Activated effector memory CD4-positive, alpha-beta T cell treated with Interleukin-2 at 50 U/mL for 16 hours (primary cell): ENCODE measurements at regions not wholly inside any gene's neighbourhood (a gene's known extent, or its start where the extent isn't known, plus 50 kb on each side); places are given as distances from the start of the nearest gene placed in this dataset.

Experiments used
- DNase-seq: peaks from one replicate; pipeline ENCODE4 v3.0.0-alpha.2; 2020

- no peak for DNase-seq
Measured at GRCh38 chr19:29293292-29293691, 80.3 kb upstream of the UQCRFS1 start.

- no peak for DNase-seq
Measured at GRCh38 chr19:29293736-29294342, 80.9 kb upstream of the UQCRFS1 start.

- DNase-seq: no peak
Measured at GRCh38 chr19:29294343-29294811, 81.4 kb upstream of the UQCRFS1 start.

- DNase-seq: no peak
Measured at GRCh38 chr19:29295285-29295684, 82.3 kb upstream of the UQCRFS1 start.

GRCh38 chr19:29297381-29297780, 84.4 kb upstream of the UQCRFS1 start:
- no peak for DNase-seq

GRCh38 chr19:29299416-29300380, 86.7 kb upstream of the UQCRFS1 start:
- DNase-seq: no peak

GRCh38 chr19:29302002-29302928, 89.3 kb upstream of the UQCRFS1 start:
- no peak for DNase-seq

- no peak for DNase-seq
Measured at GRCh38 chr19:29303069-29303718, 90.2 kb upstream of the UQCRFS1 start.

- no peak for DNase-seq
Measured at GRCh38 chr19:29303719-29304090, 90.8 kb upstream of the UQCRFS1 start.

GRCh38 chr19:29305268-29305667, 92.3 kb upstream of the UQCRFS1 start:
- DNase-seq: no peak

- DNase-seq: no peak
Measured at GRCh38 chr19:29308977-29309590, 96.1 kb upstream of the UQCRFS1 start.

- DNase-seq: no peak
Measured at GRCh38 chr19:29309637-29310036, 96.7 kb upstream of the UQCRFS1 start.

GRCh38 chr19:29311191-29311790, 98.3 kb upstream of the UQCRFS1 start:
- DNase-seq: no peak

- DNase-seq: no peak
Measured at GRCh38 chr19:29315556-29316190, 102.7 kb upstream of the UQCRFS1 start.

GRCh38 chr19:29318581-29318980, 105.6 kb upstream of the UQCRFS1 start:
- no peak for DNase-seq

- DNase-seq: no peak
Measured at GRCh38 chr19:29320086-29320485, 107.1 kb upstream of the UQCRFS1 start.

GRCh38 chr19:29320618-29321017, 107.7 kb upstream of the UQCRFS1 start:
- DNase-seq: no peak

GRCh38 chr19:29321116-29321515, 108.2 kb upstream of the UQCRFS1 start:
- no peak for DNase-seq

- DNase-seq: no peak
Measured at GRCh38 chr19:29323021-29323430, 110.1 kb upstream of the UQCRFS1 start.

- DNase-seq: no peak
Measured at GRCh38 chr19:29323440-29324290, 110.7 kb upstream of the UQCRFS1 start.
